H9 (cell line): ENCODE measurements at regions not wholly inside any gene's neighbourhood (a gene's known extent, or its start where the extent isn't known, plus 50 kb on each side); places are given as distances from the start of the nearest gene placed in this dataset.

ENCODE experiments used
- DNase-seq: peaks from one replicate; pipeline ENCODE4 v3.0.0-alpha.2; 2017
- H2AFZ ChIP-seq: one replicate; pipeline ENCODE4 v1.6.1; 2013; ENCODE audit warnings: mild to moderate bottlenecking, low read length, control low read depth, moderate library complexity
- H2AK5ac ChIP-seq: 2 replicates; pipeline ENCODE4 v1.6.1; 2013; ENCODE audit warnings: low read length, control low read depth, mixed read lengths; ENCODE audit not compliant: insufficient read length
- H2BK120ac ChIP-seq: one replicate; pipeline ENCODE4 v1.6.1; 2013; ENCODE audit warnings: low read depth, mild to moderate bottlenecking, low read length, control low read depth, inconsistent platforms; ENCODE audit not compliant: poor library complexity, severe bottlenecking
- H2BK12ac ChIP-seq: 2 replicates; pipeline ENCODE4 v1.6.1; 2013; ENCODE audit warnings: low read length, control low read depth, mixed read lengths, low read depth; ENCODE audit not compliant: insufficient read length
- H2BK15ac ChIP-seq: 2 replicates; pipeline ENCODE4 v1.6.1; 2013; ENCODE audit warnings: low read depth, low read length, control low read depth
- H2BK20ac ChIP-seq: one replicate; pipeline ENCODE4 v1.6.1; 2013; ENCODE audit warnings: low read depth, mild to moderate bottlenecking, low read length, control low read depth, inconsistent platforms; ENCODE audit not compliant: poor library complexity, severe bottlenecking
- H2BK5ac ChIP-seq: 2 replicates; pipeline ENCODE4 v1.6.1; 2013; ENCODE audit warnings: low read length, control low read depth, mixed read lengths; ENCODE audit not compliant: insufficient read length
- H3K14ac ChIP-seq: 2 replicates; pipeline ENCODE4 v1.6.1; 2013; ENCODE audit warnings: low read length, control low read depth; ENCODE audit not compliant: insufficient read depth
- H3K18ac ChIP-seq: 2 replicates; pipeline ENCODE4 v1.6.1; 2013; ENCODE audit warnings: low read depth, mild to moderate bottlenecking, mixed read lengths, low read length, control low read depth; ENCODE audit not compliant: insufficient read length
- H3K23ac ChIP-seq: 2 replicates; pipeline ENCODE4 v1.6.1; 2013; ENCODE audit warnings: low read length, control low read depth, mixed read lengths, low read depth; ENCODE audit not compliant: insufficient read length
- H3K23me2 ChIP-seq: 2 replicates; pipeline ENCODE4 v1.6.1; 2013; ENCODE audit warnings: low read depth, mild to moderate bottlenecking, mixed read lengths, low read length, control low read depth; ENCODE audit not compliant: insufficient read length, poor library complexity, severe bottlenecking
- H3K27ac ChIP-seq: 2 replicates; pipeline ENCODE4 v1.5.1; 2013; ENCODE audit warnings: low read length, control low read depth, mixed read lengths, low read depth; ENCODE audit not compliant: insufficient read length
- H3K27me3 ChIP-seq: 2 replicates; pipeline ENCODE4 v1.6.1; 2013; ENCODE audit warnings: low read length, control low read depth, inconsistent platforms; ENCODE audit not compliant: insufficient read depth
- H3K4ac ChIP-seq: 2 replicates; pipeline ENCODE4 v1.6.1; 2013; ENCODE audit warnings: low read depth, mild to moderate bottlenecking, control low read depth, inconsistent platforms, low read length, moderate library complexity
- H3K4me1 ChIP-seq: 2 replicates; pipeline ENCODE4 v1.6.1; 2013; ENCODE audit warnings: low read length, control low read depth, inconsistent platforms; ENCODE audit not compliant: insufficient read depth
- H3K4me2 ChIP-seq: 2 replicates; pipeline ENCODE4 v1.6.1; 2013; ENCODE audit warnings: low read length, control low read depth, mixed read lengths; ENCODE audit not compliant: insufficient read length, insufficient read depth
- H3K56ac ChIP-seq: 2 replicates; pipeline ENCODE4 v1.6.1; 2013; ENCODE audit warnings: low read depth, mild to moderate bottlenecking, mixed read lengths, low read length, control low read depth; ENCODE audit not compliant: insufficient read length
- H3K79me1 ChIP-seq: 2 replicates; pipeline ENCODE4 v1.6.1; 2013; ENCODE audit warnings: low read depth, mild to moderate bottlenecking, moderate library complexity, low read length, control low read depth, inconsistent platforms; ENCODE audit not compliant: insufficient read depth, poor library complexity, severe bottlenecking
- H3K79me2 ChIP-seq: 2 replicates; pipeline ENCODE4 v1.6.1; 2013; ENCODE audit warnings: low read length, control low read depth, inconsistent platforms; ENCODE audit not compliant: insufficient read depth
- H3K9ac ChIP-seq: 2 replicates; pipeline ENCODE4 v1.6.1; 2013; ENCODE audit warnings: low read length, control low read depth, mixed read lengths; ENCODE audit not compliant: insufficient read length; ENCODE audit errors: extremely low read depth
- H3K9me3 ChIP-seq: one replicate; pipeline ENCODE4 v1.6.1; 2013; ENCODE audit warnings: low read depth, low read length, inconsistent platforms; ENCODE audit not compliant: control insufficient read depth
- H3T11ph ChIP-seq: one replicate; pipeline ENCODE4 v1.6.1; 2013; ENCODE audit warnings: mild to moderate bottlenecking, low read length, control low read depth, inconsistent platforms
- H4K20me1 ChIP-seq: one replicate; pipeline ENCODE4 v1.6.1; 2013; ENCODE audit not compliant: control insufficient read depth, insufficient read length, insufficient read depth
- H4K5ac ChIP-seq: 2 replicates; pipeline ENCODE4 v1.6.1; 2013; ENCODE audit warnings: low read depth, mild to moderate bottlenecking, mixed read lengths, low read length, control low read depth; ENCODE audit not compliant: insufficient read length
- H4K8ac ChIP-seq: replicated peaks from 2 replicates; pipeline ENCODE4 v1.6.1; 2013; ENCODE audit warnings: low read length, control low read depth, mixed read lengths, low read depth; ENCODE audit not compliant: insufficient read length
- H4K91ac ChIP-seq: 2 replicates; pipeline ENCODE4 v1.6.1; 2013; ENCODE audit warnings: low read depth, mild to moderate bottlenecking, moderate library complexity, mixed read lengths, low read length, control low read depth; ENCODE audit not compliant: insufficient read length
- H3K27ac Mint-ChIP-seq, 3 experiments: 2 replicates in 2 of 3; 3 replicates in 1 of 3; pipeline ENCODE4 v1.8.0; 2020 to 2021; ENCODE audit warnings: mixed read lengths in 3 of 3, mild to moderate bottlenecking in 1 of 3, moderate library complexity in 1 of 3
- H3K27me3 Mint-ChIP-seq: 2 replicates; pipeline ENCODE4 v1.8.0; 2021; ENCODE audit warnings: low read depth, mild to moderate bottlenecking, moderate library complexity, mixed read lengths
- H3K36me3 Mint-ChIP-seq, 3 experiments: 2 replicates in 2 of 3; 3 replicates in 1 of 3; pipeline ENCODE4 v1.8.0; 2020 to 2021; ENCODE audit warnings: low read depth in 3 of 3, mixed read lengths in 3 of 3; ENCODE audit not compliant: insufficient read depth in 1 of 3
- H3K4me1 Mint-ChIP-seq, 2 experiments: 2 replicates each; pipeline ENCODE4 v1.8.0; 2020; ENCODE audit warnings: mixed read lengths in 2 of 2
- H3K4me3 Mint-ChIP-seq, 2 experiments: 2 replicates in 1 of 2; 3 replicates in 1 of 2; pipeline ENCODE4 v1.8.0; 2020 to 2021; ENCODE audit warnings: mild to moderate bottlenecking in 2 of 2, mixed read lengths in 2 of 2, moderate library complexity in 1 of 2
- H3K9me3 Mint-ChIP-seq, 2 experiments: 2 replicates in 1 of 2; 3 replicates in 1 of 2; pipeline ENCODE4 v1.8.0; 2020; ENCODE audit warnings: mild to moderate bottlenecking in 2 of 2, mixed read lengths in 2 of 2, moderate library complexity in 1 of 2
- WGBS: extraction: QIAGEN DNeasy Blood & Tissue Kit; methylation state at CpG from one replicate; pipeline ENCODE4 v1.1.7; 2013; ENCODE audit warnings: missing lambda C conversion rate, low lambda C conversion rate, mixed read lengths; ENCODE audit not compliant: insufficient read length; ENCODE audit errors: extremely low coverage; 5-methylcytosine and 5-hydroxymethylcytosine counted together
- TF ChIP-seq, protein P1 (sequence below): fragments of 200-600 bp; sonication (generic); conservative IDR thresholded peaks from 3 replicates; pipeline ENCODE4 v1.8.0; 2021; ENCODE audit warnings: antibody characterized with exemption, mild to moderate bottlenecking

DNA sequence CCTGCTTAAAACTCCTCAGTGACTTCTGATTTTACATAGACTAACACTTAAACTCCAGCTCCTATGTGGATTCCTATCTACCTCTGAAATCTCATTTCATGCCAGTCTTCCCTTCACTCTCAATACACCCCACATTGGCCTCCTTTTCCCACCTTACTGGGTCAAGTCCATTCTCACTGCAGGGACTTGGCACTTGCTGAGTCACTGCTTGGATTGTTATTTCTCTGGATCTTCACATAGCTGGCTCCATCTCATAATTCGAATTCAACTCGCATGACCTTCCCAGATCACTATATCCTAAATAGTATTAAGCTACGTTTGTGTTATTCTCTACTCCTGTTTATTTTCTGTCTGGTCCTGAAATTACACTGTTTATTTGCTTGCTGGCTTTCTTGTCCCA is 59.6 kb upstream of the FRMD4B start:
- H2BK120ac ChIP-seq: no peak overlapping the region
- no peaks in the 10 kb centered on the region for H3K27me3 ChIP-seq
- peaks cover 0 to 13% (median 0%) of the 10 kb centered on the region in 3 experiments; a peak in 3 of 7 replicates for H3K36me3 Mint-ChIP-seq
- no peaks in the 10 kb centered on the region for H3K23me2 ChIP-seq
- H3K79me1 ChIP-seq: no peaks in the 10 kb centered on the region
- H3K27me3 Mint-ChIP-seq: no peaks in the 10 kb centered on the region
- no peak overlapping the region for H4K91ac ChIP-seq
- no peak overlapping the region for H4K8ac ChIP-seq
- no peak overlapping the region for H2BK15ac ChIP-seq
- H3K4me1 Mint-ChIP-seq: peaks cover 10 to 21% of the 10 kb centered on the region in 2 experiments
- H4K5ac ChIP-seq: no peak overlapping the region
- TF ChIP-seq, protein P1, sequence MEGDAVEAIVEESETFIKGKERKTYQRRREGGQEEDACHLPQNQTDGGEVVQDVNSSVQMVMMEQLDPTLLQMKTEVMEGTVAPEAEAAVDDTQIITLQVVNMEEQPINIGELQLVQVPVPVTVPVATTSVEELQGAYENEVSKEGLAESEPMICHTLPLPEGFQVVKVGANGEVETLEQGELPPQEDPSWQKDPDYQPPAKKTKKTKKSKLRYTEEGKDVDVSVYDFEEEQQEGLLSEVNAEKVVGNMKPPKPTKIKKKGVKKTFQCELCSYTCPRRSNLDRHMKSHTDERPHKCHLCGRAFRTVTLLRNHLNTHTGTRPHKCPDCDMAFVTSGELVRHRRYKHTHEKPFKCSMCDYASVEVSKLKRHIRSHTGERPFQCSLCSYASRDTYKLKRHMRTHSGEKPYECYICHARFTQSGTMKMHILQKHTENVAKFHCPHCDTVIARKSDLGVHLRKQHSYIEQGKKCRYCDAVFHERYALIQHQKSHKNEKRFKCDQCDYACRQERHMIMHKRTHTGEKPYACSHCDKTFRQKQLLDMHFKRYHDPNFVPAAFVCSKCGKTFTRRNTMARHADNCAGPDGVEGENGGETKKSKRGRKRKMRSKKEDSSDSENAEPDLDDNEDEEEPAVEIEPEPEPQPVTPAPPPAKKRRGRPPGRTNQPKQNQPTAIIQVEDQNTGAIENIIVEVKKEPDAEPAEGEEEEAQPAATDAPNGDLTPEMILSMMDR: no peak
- H2BK5ac ChIP-seq: no peak overlapping the region
- H3K56ac ChIP-seq: no peak overlapping the region
- no peak overlapping the region for H3K27ac ChIP-seq
- H3K9me3 ChIP-seq: peaks cover 4% of the 10 kb centered on the region
- H3K18ac ChIP-seq: no peak overlapping the region
- H3K9ac ChIP-seq: no peak overlapping the region
- WGBS: no CpG with 5 or more reads among the region's 3 CpGs
- H3K79me2 ChIP-seq: no peaks in the 10 kb centered on the region
- no peak overlapping the region for H2BK20ac ChIP-seq
- no peak overlapping the region for H3K23ac ChIP-seq
- H3K4me1 ChIP-seq: no peaks in the 10 kb centered on the region; the same call in 1 of the 2 replicates
- no peaks in the 10 kb centered on the region for H4K20me1 ChIP-seq
- H2BK12ac ChIP-seq: no peak overlapping the region
- H3K4me2 ChIP-seq: no peak overlapping the region
- no peak for DNase-seq
- H3K27ac Mint-ChIP-seq: peak overlapping the region in 1 of 3 experiments; percentile 10; a peak in 2 of 7 replicates
- H2AFZ ChIP-seq: no peak overlapping the region
- H3K4me3 Mint-ChIP-seq: no peak overlapping the region
- no peak overlapping the region for H3K4ac ChIP-seq
- H3K14ac ChIP-seq: no peak overlapping the region
- no peak overlapping the region for H2AK5ac ChIP-seq
- peaks cover 5 to 8% of the 10 kb centered on the region in 2 experiments; a peak in 4 of 5 replicates for H3K9me3 Mint-ChIP-seq
- no peak overlapping the region for H3T11ph ChIP-seq
